ENCODE measurements at regions not wholly inside any gene's neighbourhood (a gene's known extent, or its start where the extent isn't known, plus 50 kb on each side); places are given as distances from the start of the nearest gene placed in this dataset.

GRCh38 chr12:91914701-91915100 is 230.9 kb downstream of the BTG1 start:
- DNase-seq, result no peak
- H3K4me3 ChIP-seq, result no peak overlapping the region
- H3K27me3 ChIP-seq (replicated peaks in 1 of 7), result no peaks in the 10 kb centered on the region
- H3K36me3 ChIP-seq, result no peaks in the 10 kb centered on the region
- TF ChIP-seq POLR2A (IDR thresholded peaks at IDR 0.05), result no peak
- no peak for TF ChIP-seq POLR2AphosphoS5 (IDR thresholded peaks at IDR 0.05)
- TF ChIP-seq, protein P1, sequence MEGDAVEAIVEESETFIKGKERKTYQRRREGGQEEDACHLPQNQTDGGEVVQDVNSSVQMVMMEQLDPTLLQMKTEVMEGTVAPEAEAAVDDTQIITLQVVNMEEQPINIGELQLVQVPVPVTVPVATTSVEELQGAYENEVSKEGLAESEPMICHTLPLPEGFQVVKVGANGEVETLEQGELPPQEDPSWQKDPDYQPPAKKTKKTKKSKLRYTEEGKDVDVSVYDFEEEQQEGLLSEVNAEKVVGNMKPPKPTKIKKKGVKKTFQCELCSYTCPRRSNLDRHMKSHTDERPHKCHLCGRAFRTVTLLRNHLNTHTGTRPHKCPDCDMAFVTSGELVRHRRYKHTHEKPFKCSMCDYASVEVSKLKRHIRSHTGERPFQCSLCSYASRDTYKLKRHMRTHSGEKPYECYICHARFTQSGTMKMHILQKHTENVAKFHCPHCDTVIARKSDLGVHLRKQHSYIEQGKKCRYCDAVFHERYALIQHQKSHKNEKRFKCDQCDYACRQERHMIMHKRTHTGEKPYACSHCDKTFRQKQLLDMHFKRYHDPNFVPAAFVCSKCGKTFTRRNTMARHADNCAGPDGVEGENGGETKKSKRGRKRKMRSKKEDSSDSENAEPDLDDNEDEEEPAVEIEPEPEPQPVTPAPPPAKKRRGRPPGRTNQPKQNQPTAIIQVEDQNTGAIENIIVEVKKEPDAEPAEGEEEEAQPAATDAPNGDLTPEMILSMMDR (IDR thresholded peaks at IDR 0.05 in 8 of 11, conservative IDR thresholded peaks at IDR 0.05 in 3 of 11), result no peak
- 91 to 100% (median 96%) methylated on average over 2 of the region's 2 CpGs for WGBS, 5 donors
- H3K4me1 ChIP-seq, result no peaks in the 10 kb centered on the region
- H3K9me3 ChIP-seq, result no peaks in the 10 kb centered on the region
- intact Hi-C loops (cut with DNase I; ENCODE audit: low total_unique reads), result no loop called here
- no peak overlapping the region for H3K27ac ChIP-seq

- intact Hi-C loops (cut with DNase I; ENCODE audit: low total_unique reads), result no loop called here
Measured at GRCh38 chr12:91913651-91914050, 232.0 kb downstream of the BTG1 start.

GRCh38 chr12:91913124-91913523 is 232.5 kb downstream of the BTG1 start:
- no peak overlapping the region for H3K4me3 ChIP-seq
- no peaks in the 10 kb centered on the region for H3K27me3 ChIP-seq (replicated peaks in 1 of 7)
- TF ChIP-seq POLR2AphosphoS5 (IDR thresholded peaks at IDR 0.05) (no peak), POLR2A (IDR thresholded peaks at IDR 0.05) (no peak)
- TF ChIP-seq, protein P1 (IDR thresholded peaks at IDR 0.05 in 8 of 11, conservative IDR thresholded peaks at IDR 0.05 in 3 of 11), result no peak
- no peaks in the 10 kb centered on the region for H3K36me3 ChIP-seq
- H3K4me1 ChIP-seq, result no peaks in the 10 kb centered on the region
- H3K27ac ChIP-seq, result peak overlapping the region in 2 of 8 donors; percentile 58 to 71
- intact Hi-C loops (cut with DNase I; ENCODE audit: low total_unique reads), result no loop called here
- no peak for DNase-seq
- H3K9me3 ChIP-seq, result no peaks in the 10 kb centered on the region

More at GRCh38 chr12:91913651-91914050, 232.0 kb downstream of the BTG1 start:
- H3K36me3 ChIP-seq, result no peaks in the 10 kb centered on the region
- H3K4me1 ChIP-seq, result no peaks in the 10 kb centered on the region
- no peak for DNase-seq
- no peaks in the 10 kb centered on the region for H3K27me3 ChIP-seq (replicated peaks in 1 of 7)
- H3K4me3 ChIP-seq, result no peak overlapping the region
- H3K27ac ChIP-seq, result no peak overlapping the region
- H3K9me3 ChIP-seq, result no peaks in the 10 kb centered on the region
- 80 to 95% (median 92%) methylated on average over 4 of the region's 4 CpGs for WGBS, 5 donors
- TF ChIP-seq, protein P1 (IDR thresholded peaks at IDR 0.05 in 8 of 11, conservative IDR thresholded peaks at IDR 0.05 in 3 of 11), result no peak
- TF ChIP-seq POLR2AphosphoS5 (IDR thresholded peaks at IDR 0.05) (no peak), POLR2A (IDR thresholded peaks at IDR 0.05) (no peak)

- 75 to 82% (median 77%) methylated on average over 1 of the region's 1 CpG for WGBS, 5 donors
- intact Hi-C loops (cut with DNase I; ENCODE audit: low total_unique reads), result no loop called here
- TF ChIP-seq POLR2AphosphoS5 (IDR thresholded peaks at IDR 0.05) (no peak), POLR2A (IDR thresholded peaks at IDR 0.05) (no peak)
- TF ChIP-seq, protein P1 (IDR thresholded peaks at IDR 0.05 in 8 of 11, conservative IDR thresholded peaks at IDR 0.05 in 3 of 11), result no peak
Measured at GRCh38 chr12:91912178-91912577, 233.5 kb downstream of the BTG1 start.

More at GRCh38 chr12:91912178-91912577, 233.5 kb downstream of the BTG1 start:
- no peaks in the 10 kb centered on the region for H3K27me3 ChIP-seq (replicated peaks in 1 of 7)
- no peaks in the 10 kb centered on the region for H3K9me3 ChIP-seq
- no peak overlapping the region for H3K4me3 ChIP-seq
- H3K4me1 ChIP-seq, result no peaks in the 10 kb centered on the region
- no peaks in the 10 kb centered on the region for H3K36me3 ChIP-seq
- no peak for DNase-seq
- H3K27ac ChIP-seq, result peak overlapping the region in 7 of 8 donors; percentile 29 to 71 (median 53)
